GM19351 (cell line): ENCODE measurements at regions not wholly inside any gene's neighbourhood (a gene's known extent, or its start where the extent isn't known, plus 50 kb on each side); places are given as distances from the start of the nearest gene placed in this dataset.

Experiments
- ATAC-seq: cut with Tn5 transposase; IDR thresholded peaks from one replicate; pipeline ENCODE4 v1.9.1; 2021; ENCODE audit warnings: mild to moderate bottlenecking, moderate library complexity; ENCODE audit not compliant: unreplicated experiment

DNA sequence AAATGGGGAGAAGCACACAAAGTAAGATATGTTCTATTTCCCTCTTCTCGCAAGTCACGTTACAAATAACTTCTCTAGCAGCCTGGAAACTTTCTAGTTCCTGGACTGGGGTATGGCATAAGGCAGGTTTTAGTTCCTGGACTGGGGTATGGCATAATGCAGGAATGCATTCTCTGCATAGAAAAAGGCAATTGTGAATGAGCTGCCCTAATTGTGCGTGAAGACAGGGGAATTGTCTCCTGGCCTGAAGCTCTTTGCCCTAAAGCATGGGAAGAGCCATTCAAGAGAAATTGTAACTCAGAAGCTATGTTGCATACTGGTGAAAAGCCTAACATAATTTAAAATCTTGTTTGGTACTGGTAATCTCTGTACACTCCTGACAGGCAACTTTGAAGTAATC lies 54.3 kb upstream of the CBLB start:
- no peak for ATAC-seq

DNA sequence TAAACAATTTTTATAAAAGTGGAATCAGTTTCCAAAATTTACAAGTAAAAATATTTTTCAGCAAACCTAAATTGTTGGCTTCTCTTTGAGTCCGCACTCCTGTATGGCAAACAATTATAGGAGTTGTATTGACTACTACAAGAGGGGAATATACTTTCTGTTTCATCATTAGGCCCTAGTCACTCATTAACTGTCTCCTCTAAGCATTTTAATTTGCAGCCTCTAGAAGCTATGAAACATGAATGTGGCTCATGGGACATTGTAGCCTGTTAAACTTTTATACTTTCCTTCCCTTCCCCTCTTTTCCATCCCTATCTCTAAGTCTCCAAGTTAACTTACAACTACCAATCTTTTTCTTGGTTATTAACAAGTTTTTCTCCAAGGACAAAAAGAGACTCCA lies 58.9 kb upstream of the CBLB start:
- ATAC-seq, result no peak

DNA sequence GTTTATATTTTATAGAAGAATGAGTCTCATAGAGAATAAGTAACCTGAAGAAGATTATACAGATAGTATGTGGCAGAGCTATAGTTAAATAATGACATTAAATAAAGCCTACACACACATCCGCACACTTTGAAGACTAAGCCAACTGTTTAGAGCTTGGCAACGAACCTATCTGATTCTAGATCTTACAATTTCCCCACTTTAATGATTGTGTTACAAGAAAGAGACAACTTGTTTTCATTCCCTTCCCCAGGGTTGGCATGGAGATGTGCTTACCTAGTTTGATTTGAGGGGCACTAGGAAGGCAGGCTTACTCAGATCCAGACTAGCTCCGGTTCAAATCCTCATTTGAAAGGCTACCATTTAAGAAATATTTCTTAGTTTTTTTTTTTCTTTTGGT lies 61.9 kb upstream of the CBLB start:
- ATAC-seq, result no peak

DNA sequence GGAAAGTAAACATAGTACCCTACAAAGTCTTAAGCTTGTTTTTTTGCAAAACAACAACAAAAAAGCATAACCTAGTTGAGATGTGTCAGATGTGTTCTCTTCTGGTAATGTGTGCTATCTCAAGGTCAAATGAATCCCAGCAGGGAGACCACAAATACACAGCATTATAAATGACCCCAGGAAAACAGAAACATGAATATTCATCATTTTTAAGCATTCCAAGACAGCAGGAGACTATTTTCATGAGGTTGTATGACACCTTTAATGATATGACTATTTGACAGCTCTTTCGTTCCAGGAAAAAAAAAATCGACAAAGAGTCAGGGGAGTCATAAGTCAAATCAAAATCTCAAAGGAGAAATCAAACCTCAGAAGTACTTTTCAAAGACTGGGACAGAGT lies 62.7 kb upstream of the CBLB start:
- no peak for ATAC-seq

DNA sequence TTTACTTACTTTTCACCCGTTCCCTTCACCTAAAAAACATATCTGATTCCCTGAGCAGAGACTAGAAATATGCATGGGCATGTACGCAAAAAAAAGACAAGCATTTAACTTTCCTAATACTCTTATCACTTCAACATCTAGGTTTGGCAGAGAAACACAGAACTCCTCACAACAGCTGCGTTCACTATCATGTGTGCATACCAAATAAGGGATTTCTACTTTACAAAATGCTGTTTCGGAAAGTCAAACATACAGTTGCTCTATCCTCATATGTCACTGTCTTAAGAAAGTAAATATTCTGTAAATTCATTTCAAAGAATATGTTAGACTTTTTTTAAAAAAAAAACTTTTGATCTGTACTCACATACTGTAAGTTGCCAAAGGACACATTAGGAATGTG lies 65.1 kb upstream of the CBLB start:
- no peak for ATAC-seq

DNA sequence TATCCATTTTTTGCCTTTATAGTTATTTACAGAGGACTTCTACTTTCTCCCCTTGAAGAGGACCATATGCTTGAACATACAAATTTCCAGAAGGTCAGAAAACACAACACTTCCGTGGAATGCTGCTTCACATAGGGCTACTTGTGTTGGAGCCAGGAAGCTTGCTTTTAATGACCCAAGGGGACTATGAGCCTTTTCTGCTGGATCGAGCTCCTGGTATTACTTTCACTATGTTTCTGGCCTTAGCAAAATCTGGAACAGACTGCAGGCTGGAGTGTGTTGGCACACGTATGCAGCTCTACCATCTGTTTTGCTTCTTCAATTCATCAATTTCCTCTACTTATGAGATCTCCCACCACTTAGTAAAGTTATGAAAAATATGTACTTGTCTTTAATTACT lies 69.3 kb upstream of the CBLB start:
- ATAC-seq, result no peak

DNA sequence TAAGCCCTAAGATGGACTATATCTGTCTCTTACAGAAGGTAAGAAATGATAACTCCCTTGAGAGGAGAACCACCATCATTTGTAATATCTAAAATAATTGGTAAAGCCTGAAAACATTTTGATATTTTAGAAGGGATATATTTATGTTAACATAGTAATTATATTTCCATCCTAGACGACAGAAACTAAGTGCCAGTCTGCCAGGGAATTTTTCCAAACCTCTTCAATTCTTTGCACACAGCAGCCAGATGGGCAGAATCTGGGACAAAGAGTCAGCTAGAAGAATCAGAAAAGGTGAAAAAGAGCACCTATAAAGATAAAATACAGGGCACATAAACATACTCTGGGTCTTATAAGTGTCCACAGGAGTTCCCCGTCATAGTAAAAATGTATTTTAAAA lies 70.0 kb upstream of the CBLB start:
- ATAC-seq, result no peak

DNA sequence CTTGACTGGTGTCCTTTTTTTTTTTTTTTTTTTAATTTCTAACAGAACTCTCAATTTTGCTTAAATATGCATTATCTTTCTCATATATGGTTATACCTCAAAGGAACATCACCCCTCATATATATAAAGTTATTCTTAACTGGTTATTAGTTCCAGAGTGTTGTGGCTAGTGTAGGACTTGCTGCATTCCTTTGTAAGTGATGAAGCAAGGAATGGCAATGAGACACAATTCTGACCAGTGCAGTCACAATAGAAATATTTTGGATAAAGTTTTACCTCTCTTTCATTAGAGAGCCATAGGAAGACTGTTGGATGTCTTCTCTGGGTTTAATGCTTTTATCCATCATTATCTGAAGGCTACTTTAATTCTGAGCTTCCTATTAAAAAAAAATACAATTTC lies 75.5 kb upstream of the CBLB start:
- no peak for ATAC-seq

DNA sequence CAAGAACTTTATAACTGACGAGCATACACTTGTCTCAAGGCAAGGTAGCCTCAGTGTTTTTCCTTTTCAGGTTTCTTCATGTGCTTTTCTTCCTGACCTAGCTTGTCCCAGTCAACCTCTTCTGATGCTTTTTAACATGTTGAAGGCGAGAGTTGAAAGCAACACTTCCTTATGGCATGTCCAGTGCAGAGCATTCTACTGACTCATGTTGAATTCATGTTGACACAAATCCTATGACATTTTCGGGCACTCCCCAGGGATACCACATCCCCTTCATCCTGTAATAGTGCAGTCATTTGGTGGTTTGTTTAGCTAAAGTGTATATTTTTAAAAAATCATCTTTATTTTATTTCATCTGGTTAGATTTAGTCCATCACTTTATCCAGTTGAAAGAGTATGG lies 75.9 kb upstream of the CBLB start:
- no peak for ATAC-seq

DNA sequence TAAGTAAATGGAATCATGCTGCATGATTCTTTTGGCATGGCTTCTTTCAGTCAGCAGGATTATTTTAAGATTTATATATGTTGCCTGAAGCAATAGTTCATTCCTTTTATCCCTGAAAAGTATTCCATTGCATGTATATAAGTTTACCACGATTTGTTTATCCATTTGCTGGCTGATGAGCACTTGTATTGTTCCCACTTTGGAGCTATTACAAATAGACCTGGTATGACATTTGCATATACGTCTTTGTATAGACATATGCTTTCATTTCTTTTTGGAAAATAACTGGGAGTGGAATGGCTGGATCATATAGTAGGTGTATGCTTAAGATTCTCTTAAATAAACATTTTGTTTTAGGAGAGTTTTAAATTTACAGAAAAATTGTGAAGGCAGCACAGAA lies 79.3 kb upstream of the CBLB start:
- ATAC-seq, result no peak

DNA sequence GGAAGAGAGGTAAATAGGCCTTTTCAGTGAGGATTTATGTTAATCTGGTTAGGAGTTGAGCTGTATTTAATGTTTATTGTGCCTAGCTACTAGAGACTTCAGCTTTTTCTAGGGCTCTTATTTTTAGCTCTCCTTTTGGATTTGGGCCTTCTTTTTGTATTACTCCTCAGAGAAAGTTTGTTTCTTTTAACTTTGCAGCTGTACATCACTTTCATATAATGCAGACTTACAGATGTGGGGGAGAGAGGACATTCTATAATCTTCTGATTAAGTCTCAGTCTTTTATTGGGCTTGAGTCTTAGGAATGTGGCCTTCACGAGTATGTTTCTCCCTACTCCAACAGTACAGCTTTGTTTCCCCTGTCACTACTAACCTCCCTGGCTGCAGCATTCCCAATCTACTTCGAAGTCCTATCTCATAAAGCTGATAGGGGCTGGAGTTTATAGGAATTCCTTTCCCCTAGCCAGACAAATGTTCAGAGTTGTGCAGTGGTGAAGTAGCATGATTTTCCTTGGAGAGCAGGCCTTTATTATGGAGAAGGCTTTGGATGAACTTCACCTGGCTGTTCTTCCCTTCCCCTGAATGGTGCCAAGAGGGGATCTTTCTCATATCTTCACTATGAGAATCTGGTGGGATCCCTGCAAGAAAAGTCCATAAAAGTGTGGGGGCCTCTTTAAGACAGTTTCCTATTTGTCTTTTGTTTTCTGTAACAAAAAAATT lies 82.2 kb upstream of the CBLB start:
- ATAC-seq, result no peak

DNA sequence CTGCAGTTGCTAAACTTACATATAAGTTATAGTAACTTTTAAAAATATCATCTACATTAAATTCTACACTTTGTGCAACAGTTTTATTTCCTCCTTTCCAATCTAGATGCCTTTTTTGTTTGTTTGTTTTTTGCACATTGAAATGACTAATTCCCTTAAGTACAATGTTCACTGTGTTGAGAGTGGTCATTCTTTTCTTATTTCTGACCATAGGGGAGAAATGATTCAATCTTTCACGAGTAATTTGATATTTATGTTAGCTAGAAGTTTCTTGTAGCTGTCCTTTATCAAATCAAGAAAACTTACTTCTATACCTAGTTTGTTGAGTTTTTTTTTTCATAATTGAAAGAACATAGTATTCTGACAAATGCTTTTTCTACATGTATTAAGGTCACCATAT lies 85.0 kb upstream of the CBLB start:
- ATAC-seq, result no peak

DNA sequence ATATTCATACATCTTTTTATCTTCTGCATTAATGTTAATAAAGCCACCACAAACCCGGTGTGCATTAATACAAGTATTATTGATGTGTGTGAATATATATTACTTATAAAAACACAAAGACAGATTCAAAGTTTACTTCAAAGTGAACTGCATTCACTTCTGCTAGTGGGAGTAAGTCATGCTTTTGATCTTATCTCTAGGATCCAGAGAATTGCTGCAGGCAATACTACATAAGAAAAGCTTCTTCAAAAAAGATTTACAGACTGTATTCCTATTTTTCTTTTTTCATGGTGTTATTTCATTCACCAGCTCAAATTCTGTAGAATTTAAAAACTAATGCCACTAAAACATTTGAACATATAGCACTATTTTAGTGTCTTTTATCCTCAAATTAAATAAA lies 87.5 kb upstream of the CBLB start:
- no peak for ATAC-seq

DNA sequence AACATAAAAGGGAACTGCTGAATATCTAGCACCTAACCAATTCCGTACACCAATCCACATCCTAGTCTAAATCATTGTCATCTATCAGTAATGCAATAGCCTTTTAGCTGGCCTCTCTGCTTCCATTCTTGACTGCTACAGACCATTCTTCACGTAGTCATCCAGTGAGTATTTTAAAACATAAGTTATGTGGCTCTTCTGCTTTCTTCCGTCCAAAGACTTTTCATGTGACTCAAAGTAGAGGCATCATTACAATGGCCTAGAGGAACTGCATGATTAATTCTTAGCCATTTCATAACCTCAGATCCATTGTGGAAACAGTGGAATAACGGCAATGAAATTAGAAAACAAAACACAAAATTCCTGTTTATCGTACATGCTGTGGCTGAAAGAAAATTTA lies 88.9 kb upstream of the CBLB start:
- no peak for ATAC-seq

DNA sequence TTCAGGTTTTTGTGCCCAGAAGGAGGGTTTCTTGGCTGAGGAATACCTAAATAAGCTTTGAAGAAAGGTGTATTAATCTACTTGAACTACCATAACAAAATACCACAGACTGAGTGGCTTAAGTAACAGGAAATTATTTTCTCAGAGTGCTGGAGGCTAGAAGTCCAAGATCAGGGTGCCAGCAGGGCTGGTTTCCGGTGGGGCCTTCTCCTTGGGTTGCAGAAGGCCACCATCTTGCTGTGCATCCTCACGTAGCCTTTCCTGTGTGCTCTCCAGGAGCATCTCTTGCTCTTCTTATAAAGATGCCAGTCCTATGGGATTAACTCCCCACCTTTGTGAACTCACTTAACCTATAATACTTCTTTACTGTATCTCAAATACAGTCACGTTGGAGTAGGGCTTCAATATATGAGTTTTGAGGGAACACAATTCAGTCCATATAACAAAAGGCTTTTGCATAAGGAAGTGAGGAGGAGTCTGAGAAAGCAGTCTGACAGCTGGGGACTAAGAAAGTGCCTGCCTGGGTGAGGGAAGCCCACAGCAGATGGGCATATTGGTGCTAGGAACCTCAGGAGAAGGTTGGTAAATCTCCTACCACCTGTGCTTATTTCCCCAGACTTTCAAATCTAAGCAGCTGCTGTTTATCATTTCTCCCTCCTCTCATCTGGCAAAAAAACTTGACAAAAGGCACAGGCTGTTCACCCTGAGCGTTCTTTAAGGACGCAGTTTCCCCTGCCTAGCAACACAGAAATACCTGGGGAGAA lies 89.6 kb upstream of the CBLB start:
- no peak for ATAC-seq

DNA sequence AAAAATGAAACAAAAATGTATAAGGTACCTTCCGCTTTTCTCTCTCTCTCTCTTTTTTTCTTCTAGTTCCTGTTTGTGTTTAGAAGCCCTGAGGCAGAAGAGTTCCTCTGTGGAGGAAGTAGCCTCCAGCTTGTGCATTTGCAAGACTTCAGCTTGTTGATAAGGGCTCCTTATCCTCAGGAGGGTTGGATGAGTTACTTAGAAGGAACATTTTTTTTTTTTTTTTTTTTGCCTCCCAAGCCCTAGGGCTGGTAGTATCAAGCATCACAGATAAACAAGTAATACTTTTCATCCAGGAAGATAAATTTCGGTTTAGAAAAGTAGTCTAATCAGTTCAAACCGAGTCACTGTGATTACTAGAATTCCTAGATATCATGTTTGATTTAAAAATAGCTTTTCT lies 91.0 kb upstream of the CBLB start:
- no peak for ATAC-seq

DNA sequence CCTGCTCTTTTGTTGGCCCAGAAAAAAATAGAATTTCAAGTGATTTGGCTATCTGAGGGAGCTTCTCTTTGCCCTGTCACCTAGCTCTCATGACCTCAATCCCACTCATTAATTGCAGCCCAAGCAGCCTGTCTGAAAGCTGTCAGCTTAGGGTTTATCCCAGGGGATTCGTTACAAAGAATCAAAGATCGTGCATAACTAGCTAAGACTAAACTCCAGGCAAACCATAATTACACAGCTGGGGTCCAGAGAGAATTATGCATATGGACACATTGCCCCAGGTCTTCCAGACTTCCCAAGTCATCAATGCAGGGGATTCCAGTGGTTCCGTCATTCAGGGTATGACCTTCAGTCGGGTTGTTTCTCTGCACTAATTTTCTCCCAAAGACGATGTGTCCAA lies 91.6 kb upstream of the CBLB start:
- no peak for ATAC-seq

DNA sequence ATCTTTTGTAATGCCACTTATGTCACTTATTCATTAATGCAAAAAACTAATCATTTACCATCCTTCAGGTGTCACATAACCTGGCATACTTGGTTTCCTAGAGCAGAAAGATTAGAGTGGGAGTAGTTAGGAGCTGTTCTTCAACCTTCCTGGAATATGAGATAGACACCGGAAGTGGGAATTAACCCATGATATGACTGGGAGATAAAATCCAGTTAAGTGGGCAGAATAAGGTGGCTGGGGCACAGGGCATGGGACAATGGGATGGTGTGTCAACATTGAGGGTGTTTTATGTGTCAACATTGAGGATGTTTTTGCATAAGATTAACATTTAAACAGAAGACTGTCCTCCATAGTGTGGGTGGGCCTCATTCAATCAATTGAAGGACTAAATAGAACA lies 94.3 kb upstream of the CBLB start:
- ATAC-seq, result no peak

DNA sequence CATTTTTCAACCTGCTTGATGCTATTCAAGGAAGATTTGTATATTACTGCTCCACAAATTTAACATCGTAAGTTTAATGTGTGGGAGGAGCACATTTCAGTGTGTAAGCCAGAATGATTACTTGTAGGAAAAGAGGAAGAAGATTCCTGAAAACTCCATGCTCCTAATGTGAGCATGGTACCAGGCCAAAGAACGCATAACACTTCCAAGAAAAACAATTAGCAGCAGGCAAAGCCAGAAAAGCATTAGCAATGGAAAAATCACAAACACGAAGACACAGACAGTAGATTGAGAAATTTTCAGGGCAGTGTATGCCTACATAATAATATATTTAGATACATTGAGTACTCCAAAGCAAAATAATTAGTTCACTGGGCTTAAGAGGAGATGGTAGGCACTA lies 96.6 kb upstream of the CBLB start:
- no peak for ATAC-seq

DNA sequence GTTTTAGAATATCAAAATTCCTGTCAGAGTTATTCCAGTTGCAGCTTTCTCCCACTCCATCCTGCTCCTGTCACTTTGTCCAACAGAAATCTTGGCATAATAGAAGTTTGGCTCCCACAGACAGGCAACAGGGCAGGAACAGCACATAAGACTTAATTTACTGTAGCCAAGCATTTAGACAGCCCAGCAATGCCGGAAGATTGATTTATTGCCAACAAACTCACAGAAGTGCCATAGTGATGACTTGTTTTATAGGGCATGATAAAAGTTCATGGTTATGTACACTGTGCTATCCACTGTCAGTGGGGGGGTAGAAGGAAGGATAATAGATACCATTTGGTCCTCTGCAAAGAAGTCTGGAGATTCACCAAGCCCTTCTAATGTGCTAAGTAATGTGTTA lies 98.3 kb upstream of the CBLB start:
- no peak for ATAC-seq

DNA sequence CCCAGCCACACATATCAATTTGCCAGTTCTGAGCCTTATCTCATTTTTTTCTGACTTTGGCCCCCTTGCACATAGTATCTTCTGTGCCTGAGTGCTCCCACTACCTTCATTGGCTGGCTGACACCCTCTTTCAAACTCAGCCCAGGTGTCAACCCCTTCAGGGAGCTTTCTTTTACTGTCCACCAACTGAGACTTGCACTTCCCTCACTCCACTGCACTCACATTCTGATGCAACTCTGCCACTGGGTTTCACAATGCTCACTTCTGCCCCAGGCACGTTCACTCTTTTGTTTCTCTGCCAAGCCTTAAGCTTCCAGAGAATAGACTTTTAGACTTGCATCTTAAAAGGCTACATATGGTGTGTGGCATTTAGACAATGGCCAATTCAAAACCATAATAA lies 101.5 kb upstream of the CBLB start:
- no peak for ATAC-seq

DNA sequence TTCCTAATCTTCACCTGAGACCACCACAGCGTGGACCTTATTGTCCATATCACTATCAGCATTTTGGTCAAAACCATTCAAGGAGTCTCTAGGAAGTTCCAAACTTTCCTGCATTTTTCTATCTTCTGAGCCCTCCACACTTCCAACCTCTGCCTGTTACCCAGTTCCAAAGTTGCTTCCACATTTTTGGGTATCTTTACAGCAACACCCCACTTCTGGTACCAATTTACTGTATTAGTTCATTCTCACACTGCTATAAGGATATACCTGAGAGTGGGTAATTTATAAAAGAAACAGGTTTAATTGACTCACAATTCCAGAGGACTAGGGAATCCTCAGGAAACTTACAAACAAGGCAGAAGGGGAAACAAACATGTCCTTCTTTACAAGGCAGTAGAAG lies 103.3 kb upstream of the CBLB start:
- no peak for ATAC-seq

DNA sequence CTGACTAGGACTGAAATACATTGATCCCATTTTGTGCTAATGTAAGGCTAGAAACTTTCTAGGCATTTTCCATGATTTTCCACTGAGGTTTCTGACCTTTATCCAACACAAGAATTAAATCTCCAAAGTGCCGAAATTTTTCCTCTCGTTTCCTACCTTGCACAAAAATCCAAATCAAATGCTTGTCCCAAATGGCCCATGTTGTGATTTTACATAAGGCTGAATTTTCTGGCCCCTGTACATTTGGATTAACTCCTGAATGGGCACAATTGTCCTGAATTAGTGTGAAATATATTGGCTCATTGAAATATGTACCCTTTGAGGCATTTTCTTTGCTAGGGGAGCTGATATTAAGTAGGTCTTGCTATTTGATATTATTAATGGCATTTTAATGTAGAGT lies 105.6 kb upstream of the CBLB start:
- ATAC-seq, result no peak
